ENCODE measurements at regions not wholly inside any gene's neighbourhood (a gene's known extent, or its start where the extent isn't known, plus 50 kb on each side); places are given as distances from the start of the nearest gene placed in this dataset.

DNA sequence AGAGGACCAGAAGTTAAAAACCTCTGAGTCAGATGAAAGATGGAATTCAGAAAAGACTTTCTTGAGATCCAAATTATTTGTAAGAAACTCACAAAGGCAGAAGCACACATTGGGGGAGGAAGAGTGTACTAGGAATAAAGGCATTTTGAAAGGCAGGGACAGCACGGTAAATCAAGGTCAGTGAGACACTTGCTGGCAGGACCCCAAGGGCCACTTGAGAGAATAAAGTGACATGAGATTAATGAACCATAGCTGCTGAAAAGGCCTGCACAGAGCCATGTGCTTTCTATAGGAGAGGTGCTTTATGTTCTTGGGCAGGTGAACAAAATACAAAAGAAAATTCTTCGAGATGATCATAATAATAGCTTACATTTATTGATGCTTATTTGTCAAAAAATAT lies 929.9 kb upstream of the MBL2 start:
- Mint-ChIP-seq H3K27me3 (no peaks in the 10 kb centered on the region), H3K4me3 (no peak overlapping the region), H3K27ac (no peak overlapping the region), H3K9me3 (peaks cover 7% of the 10 kb centered on the region), H3K36me3 (ENCODE audit: low read depth) (no peaks in the 10 kb centered on the region), H3K4me1 (ENCODE audit: low read depth) (no peaks in the 10 kb centered on the region)
- DNase-seq: no peak
- TF ChIP-seq, protein P1, sequence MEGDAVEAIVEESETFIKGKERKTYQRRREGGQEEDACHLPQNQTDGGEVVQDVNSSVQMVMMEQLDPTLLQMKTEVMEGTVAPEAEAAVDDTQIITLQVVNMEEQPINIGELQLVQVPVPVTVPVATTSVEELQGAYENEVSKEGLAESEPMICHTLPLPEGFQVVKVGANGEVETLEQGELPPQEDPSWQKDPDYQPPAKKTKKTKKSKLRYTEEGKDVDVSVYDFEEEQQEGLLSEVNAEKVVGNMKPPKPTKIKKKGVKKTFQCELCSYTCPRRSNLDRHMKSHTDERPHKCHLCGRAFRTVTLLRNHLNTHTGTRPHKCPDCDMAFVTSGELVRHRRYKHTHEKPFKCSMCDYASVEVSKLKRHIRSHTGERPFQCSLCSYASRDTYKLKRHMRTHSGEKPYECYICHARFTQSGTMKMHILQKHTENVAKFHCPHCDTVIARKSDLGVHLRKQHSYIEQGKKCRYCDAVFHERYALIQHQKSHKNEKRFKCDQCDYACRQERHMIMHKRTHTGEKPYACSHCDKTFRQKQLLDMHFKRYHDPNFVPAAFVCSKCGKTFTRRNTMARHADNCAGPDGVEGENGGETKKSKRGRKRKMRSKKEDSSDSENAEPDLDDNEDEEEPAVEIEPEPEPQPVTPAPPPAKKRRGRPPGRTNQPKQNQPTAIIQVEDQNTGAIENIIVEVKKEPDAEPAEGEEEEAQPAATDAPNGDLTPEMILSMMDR (IDR thresholded peaks at IDR 0.05): no peak
- POLR2A ChIA-PET: no interaction called here
- intact Hi-C loops (cut with micrococcal nuclease): no loop called here
- CTCF ChIA-PET: no interaction called here
- no peak for ATAC-seq

DNA sequence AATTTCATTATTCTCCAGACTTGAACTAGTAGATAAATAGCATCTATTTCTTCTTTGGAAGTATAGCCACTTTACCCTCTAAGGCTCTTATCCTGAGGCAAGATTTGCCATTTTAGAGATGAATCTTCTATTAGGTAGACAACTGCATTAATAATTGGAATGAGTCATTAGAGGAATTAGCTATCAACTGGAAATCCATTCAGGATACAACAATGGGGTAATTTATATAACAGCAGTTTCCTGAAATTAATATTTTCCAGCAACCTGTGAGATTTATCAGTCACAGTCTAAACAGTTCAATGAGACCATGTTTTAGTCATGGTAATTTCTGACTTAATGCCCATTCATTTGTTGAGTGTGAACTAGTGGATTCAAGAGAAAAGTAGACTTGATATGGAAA lies 928.6 kb upstream of the MBL2 start:
- ChIA-PET POLR2A (no interaction called here), CTCF (no interaction called here)
- H3K4me3 Mint-ChIP-seq: no peak overlapping the region
- H3K36me3 Mint-ChIP-seq (ENCODE audit: low read depth): no peaks in the 10 kb centered on the region
- ATAC-seq: no peak
- peaks cover 7% of the 10 kb centered on the region for H3K9me3 Mint-ChIP-seq
- H3K4me1 Mint-ChIP-seq (ENCODE audit: low read depth): no peaks in the 10 kb centered on the region
- TF ChIP-seq, protein P1 (IDR thresholded peaks at IDR 0.05): no peak
- no peak for DNase-seq
- intact Hi-C loops (cut with micrococcal nuclease): no loop called here
- no peak overlapping the region for H3K27ac Mint-ChIP-seq
- H3K27me3 Mint-ChIP-seq: no peaks in the 10 kb centered on the region

DNA sequence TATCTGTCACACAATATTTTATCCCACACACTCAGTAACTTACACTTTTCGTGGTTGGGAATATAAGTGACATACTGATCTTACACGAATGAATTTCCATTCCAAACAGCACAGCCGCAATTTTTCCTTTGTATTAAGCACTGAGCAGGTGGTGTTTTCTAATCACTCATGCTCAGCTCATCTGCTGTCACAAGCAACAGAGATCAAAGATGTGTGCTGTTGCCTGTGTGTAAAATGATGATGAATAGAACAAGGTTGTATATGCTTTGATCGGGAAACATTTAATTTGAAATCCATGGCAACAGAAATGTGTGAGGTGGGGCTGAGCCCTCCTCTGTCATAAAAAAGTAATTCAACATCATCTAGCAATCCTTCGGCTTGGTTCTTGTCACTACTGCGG lies 927.7 kb upstream of the MBL2 start:
- Mint-ChIP-seq H3K27me3 (no peaks in the 10 kb centered on the region), H3K36me3 (ENCODE audit: low read depth) (no peaks in the 10 kb centered on the region), H3K27ac (no peak overlapping the region), H3K4me3 (no peak overlapping the region), H3K9me3 (peaks cover 7% of the 10 kb centered on the region), H3K4me1 (ENCODE audit: low read depth) (no peaks in the 10 kb centered on the region)
- intact Hi-C loops (cut with micrococcal nuclease): no loop called here
- no peak for DNase-seq
- CTCF ChIA-PET: no interaction called here
- POLR2A ChIA-PET: no interaction called here
- TF ChIP-seq, protein P1 (IDR thresholded peaks at IDR 0.05): no peak
- ATAC-seq: no peak

DNA sequence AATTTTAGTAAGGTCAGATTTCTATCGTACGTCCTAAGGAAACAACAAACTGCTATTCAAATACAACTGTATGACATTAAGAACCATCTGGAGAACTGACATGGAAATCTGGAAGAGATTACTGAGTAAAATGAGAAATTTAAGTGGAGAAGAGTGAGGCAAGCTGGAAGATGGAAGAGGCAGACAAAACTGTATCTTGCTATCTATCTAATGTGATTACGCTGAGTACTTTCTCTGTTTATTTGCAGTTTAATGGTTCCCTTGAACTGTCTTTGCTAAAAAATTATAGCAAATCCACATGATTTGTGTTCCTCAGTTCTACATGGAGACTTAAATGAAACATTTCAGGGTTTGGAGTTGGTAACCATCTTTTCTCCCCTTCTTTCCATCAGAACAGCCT lies 927.1 kb upstream of the MBL2 start:
- H3K27me3 Mint-ChIP-seq: no peaks in the 10 kb centered on the region
- ChIA-PET CTCF (no interaction called here), POLR2A (no interaction called here)
- no peak overlapping the region for H3K27ac Mint-ChIP-seq
- peaks cover 7% of the 10 kb centered on the region for H3K9me3 Mint-ChIP-seq
- H3K4me3 Mint-ChIP-seq: no peak overlapping the region
- intact Hi-C loops (cut with micrococcal nuclease): no loop called here
- no peak for ATAC-seq
- no peaks in the 10 kb centered on the region for H3K4me1 Mint-ChIP-seq (ENCODE audit: low read depth)
- DNase-seq: no peak
- TF ChIP-seq, protein P1 (IDR thresholded peaks at IDR 0.05): no peak
- no peaks in the 10 kb centered on the region for H3K36me3 Mint-ChIP-seq (ENCODE audit: low read depth)

DNA sequence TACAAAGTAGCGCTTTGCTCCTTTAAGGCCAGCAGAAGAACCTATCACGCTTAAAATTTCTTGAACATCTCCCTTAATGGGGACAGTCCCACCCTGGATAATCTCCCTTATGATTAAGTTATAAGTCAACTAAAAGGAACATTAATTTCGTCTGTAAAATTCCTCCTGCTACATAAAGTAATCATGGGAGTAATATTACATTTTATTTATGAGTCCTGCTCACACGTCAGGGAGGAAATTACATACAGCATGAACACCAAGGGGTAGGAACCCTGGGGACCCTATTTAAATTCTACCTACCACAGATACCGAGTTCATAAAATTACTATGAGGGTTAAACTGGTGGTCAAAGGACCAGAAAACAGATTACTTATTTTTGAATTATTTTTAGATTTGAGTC lies 926.6 kb upstream of the MBL2 start:
- intact Hi-C loops (cut with micrococcal nuclease): no loop called here
- CTCF ChIA-PET: no interaction called here
- H3K36me3 Mint-ChIP-seq (ENCODE audit: low read depth): no peaks in the 10 kb centered on the region

More for the DNA sequence above, 926.6 kb upstream of the MBL2 start:
- H3K9me3 Mint-ChIP-seq: peaks cover 8% of the 10 kb centered on the region
- ATAC-seq (no peak), DNase-seq (no peak)
- H3K27me3 Mint-ChIP-seq: no peaks in the 10 kb centered on the region
- POLR2A ChIA-PET: no interaction called here
- H3K4me1 Mint-ChIP-seq (ENCODE audit: low read depth): no peaks in the 10 kb centered on the region
- TF ChIP-seq, protein P1 (IDR thresholded peaks at IDR 0.05): no peak
- no peak overlapping the region for H3K4me3 Mint-ChIP-seq
- no peak overlapping the region for H3K27ac Mint-ChIP-seq
